22Rv1 (cell line): ENCODE measurements at regions not wholly inside any gene's neighbourhood (a gene's known extent, or its start where the extent isn't known, plus 50 kb on each side); places are given as distances from the start of the nearest gene placed in this dataset.
"Not testable (repeated sequence)": the region's sequence is repeated elsewhere in the genome, so short reads cannot be mapped to it uniquely, and the experiment has no call there.

Experiments used
- H3K27ac ChIP-seq: fragments of 450-650 bp; 2 replicates; pipeline ENCODE4 v1.5.1; 2017
- CTCF ChIP-seq: fragments of 450-650 bp; IDR thresholded peaks from 2 replicates; pipeline ENCODE4 v1.5.1; 2017; ENCODE audit warnings: mild to moderate bottlenecking
- ZFX ChIP-seq: fragments of 450-650 bp; IDR thresholded peaks from 2 replicates; pipeline ENCODE4 v1.6.1; 2017; ENCODE audit warnings: antibody characterized with exemption, borderline replicate concordance

- no peak overlapping the region for H3K27ac ChIP-seq
- TF ChIP-seq ZFX, result no peak
- no peak for TF ChIP-seq CTCF
These were observed 334.6 kb upstream of the KLHL29 start for GRCh38 chr2:23050388-23050787.

GRCh38 chr2:23053601-23054000 is 331.4 kb upstream of the KLHL29 start:
- H3K27ac ChIP-seq, result no peak overlapping the region
- TF ChIP-seq ZFX (no peak), CTCF (no peak)

- no peak overlapping the region for H3K27ac ChIP-seq
- TF ChIP-seq ZFX, result no peak
- no peak for TF ChIP-seq CTCF
These were observed 329.7 kb upstream of the KLHL29 start for GRCh38 chr2:23055251-23055650.

- not testable (repeated sequence) for H3K27ac ChIP-seq
These were observed 328.1 kb upstream of the KLHL29 start for GRCh38 chr2:23056846-23057245.

GRCh38 chr2:23058435-23058834 is 326.5 kb upstream of the KLHL29 start:
- no peak overlapping the region for H3K27ac ChIP-seq
- TF ChIP-seq CTCF (no peak), ZFX (no peak)

- TF ChIP-seq CTCF (no peak), ZFX (no peak)
- no peak overlapping the region for H3K27ac ChIP-seq
These were observed 319.8 kb upstream of the KLHL29 start for GRCh38 chr2:23065210-23065609.

- no peak for TF ChIP-seq CTCF
- no peak for TF ChIP-seq ZFX
These were observed 319.0 kb upstream of the KLHL29 start for GRCh38 chr2:23065936-23066335.

GRCh38 chr2:23066686-23067085 is 318.3 kb upstream of the KLHL29 start:
- no peak overlapping the region for H3K27ac ChIP-seq
- TF ChIP-seq ZFX (no peak), CTCF (no peak)

More at GRCh38 chr2:23065936-23066335, 319.0 kb upstream of the KLHL29 start:
- no peak overlapping the region for H3K27ac ChIP-seq
